ENCODE measurements at regions not wholly inside any gene's neighbourhood (a gene's known extent, or its start where the extent isn't known, plus 50 kb on each side); places are given as distances from the start of the nearest gene placed in this dataset.
A peak's percentile ranks its signal among the peaks of the same experiment; 100 is the strongest.

DNA sequence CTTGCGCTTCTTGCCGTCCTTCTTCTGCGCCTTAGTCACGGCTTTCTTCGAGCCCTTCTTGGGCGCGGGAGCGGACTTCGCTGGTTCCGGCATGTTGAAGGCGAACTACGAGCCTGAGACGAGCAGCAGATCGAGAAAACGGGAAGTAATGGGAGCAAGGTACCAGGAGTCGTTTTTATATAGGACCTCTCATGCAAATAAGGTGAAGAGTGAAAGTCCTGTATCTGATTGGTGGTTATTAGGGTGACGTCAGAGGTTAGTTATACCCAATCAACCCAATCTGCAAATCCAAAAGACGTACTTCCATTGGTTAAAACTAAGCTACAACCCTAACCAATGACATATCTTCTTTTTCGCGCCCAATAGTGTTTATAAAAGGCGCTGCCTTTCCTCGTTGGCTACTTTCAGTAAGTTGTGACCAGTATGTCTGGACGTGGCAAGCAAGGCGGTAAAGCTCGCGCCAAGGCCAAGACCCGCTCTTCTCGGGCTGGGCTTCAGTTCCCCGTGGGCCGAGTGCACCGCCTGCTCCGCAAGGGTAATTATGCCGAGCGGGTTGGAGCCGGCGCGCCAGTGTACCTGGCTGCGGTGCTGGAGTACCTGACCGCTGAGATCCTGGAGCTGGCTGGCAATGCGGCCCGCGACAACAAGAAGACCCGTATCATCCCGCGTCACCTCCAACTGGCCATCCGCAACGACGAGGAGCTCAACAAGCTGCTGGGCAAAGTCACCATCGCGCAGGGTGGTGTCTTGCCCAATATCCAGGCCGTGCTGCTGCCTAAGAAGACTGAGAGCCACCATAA, 100.6 kb upstream of the PRSS16 start:
- H2AFZ ChIP-seq (ENCODE audit: low read length), result no peak overlapping the region

More for the DNA sequence above, 100.6 kb upstream of the PRSS16 start:
- peak overlapping the region; percentile 98 for H3K9ac ChIP-seq (ENCODE audit: extremely low read depth, insufficient read length, low read length)
- peak overlapping the region; percentile 86 for H2BK5ac ChIP-seq (ENCODE audit: insufficient read length, low read length)
- H3K4me3 Mint-ChIP-seq, result no peak overlapping the region
- H3K4me1 Mint-ChIP-seq, result peaks cover 14% of the 10 kb centered on the region in 2 experiments
- no peak overlapping the region for H3T11ph ChIP-seq (ENCODE audit: low read length)
- no peaks in the 10 kb centered on the region for H3K9me3 ChIP-seq (ENCODE audit: control insufficient read depth, low read depth, low read length)
- H3K18ac ChIP-seq (ENCODE audit: insufficient read length, low read depth, low read length), result peak overlapping the region; percentile 97
- H2AK5ac ChIP-seq (ENCODE audit: insufficient read length, low read length), result no peak overlapping the region
- peak overlapping the region; percentile 96 for H3K27ac ChIP-seq (ENCODE audit: insufficient read length, low read depth, low read length)
- peaks cover 0 to 8% (median 0%) of the 10 kb centered on the region in 3 experiments; a peak in 3 of 7 replicates for H3K36me3 Mint-ChIP-seq (ENCODE audit: insufficient read depth in 1 of 3, low read depth in 3 of 3)
- H4K20me1 ChIP-seq (ENCODE audit: control insufficient read depth, insufficient read depth, insufficient read length), result no peaks in the 10 kb centered on the region
- H3K79me2 ChIP-seq (ENCODE audit: insufficient read depth, low read length), result no peaks in the 10 kb centered on the region
- H2BK15ac ChIP-seq (ENCODE audit: low read depth, low read length), result no peak overlapping the region
- no CpG with 5 or more reads among the region's 51 CpGs for WGBS (ENCODE audit: extremely low coverage, insufficient read length, low lambda C conversion rate)
- TF ChIP-seq, protein P1, sequence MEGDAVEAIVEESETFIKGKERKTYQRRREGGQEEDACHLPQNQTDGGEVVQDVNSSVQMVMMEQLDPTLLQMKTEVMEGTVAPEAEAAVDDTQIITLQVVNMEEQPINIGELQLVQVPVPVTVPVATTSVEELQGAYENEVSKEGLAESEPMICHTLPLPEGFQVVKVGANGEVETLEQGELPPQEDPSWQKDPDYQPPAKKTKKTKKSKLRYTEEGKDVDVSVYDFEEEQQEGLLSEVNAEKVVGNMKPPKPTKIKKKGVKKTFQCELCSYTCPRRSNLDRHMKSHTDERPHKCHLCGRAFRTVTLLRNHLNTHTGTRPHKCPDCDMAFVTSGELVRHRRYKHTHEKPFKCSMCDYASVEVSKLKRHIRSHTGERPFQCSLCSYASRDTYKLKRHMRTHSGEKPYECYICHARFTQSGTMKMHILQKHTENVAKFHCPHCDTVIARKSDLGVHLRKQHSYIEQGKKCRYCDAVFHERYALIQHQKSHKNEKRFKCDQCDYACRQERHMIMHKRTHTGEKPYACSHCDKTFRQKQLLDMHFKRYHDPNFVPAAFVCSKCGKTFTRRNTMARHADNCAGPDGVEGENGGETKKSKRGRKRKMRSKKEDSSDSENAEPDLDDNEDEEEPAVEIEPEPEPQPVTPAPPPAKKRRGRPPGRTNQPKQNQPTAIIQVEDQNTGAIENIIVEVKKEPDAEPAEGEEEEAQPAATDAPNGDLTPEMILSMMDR (conservative IDR thresholded peaks at IDR 0.05), result no peak
- peak overlapping the region; percentile 21 for H4K5ac ChIP-seq (ENCODE audit: insufficient read length, low read depth, low read length)
- H4K91ac ChIP-seq (ENCODE audit: insufficient read length, low read depth, low read length), result no peak overlapping the region
- no peaks in the 10 kb centered on the region for H3K9me3 Mint-ChIP-seq
- no peak overlapping the region for H4K8ac ChIP-seq (replicated peaks; ENCODE audit: insufficient read length, low read depth, low read length)
- no peaks in the 10 kb centered on the region for H3K27me3 Mint-ChIP-seq (ENCODE audit: low read depth)
- no peaks in the 10 kb centered on the region for H3K27me3 ChIP-seq (ENCODE audit: insufficient read depth, low read length)
- no peak overlapping the region for H3K23ac ChIP-seq (ENCODE audit: insufficient read length, low read depth, low read length)
- H3K4me1 ChIP-seq (ENCODE audit: insufficient read depth, low read length), result peaks cover 3% of the 10 kb centered on the region; the same call in 1 of the 2 replicates
- H2BK120ac ChIP-seq (ENCODE audit: low read depth, low read length, poor library complexity, severe bottlenecking), result no peak overlapping the region
- no peak overlapping the region for H3K27ac Mint-ChIP-seq
- peak overlapping the region; percentile 85 for H3K14ac ChIP-seq (ENCODE audit: insufficient read depth, low read length)
- peaks cover 11% of the 10 kb centered on the region for H3K23me2 ChIP-seq (ENCODE audit: insufficient read length, low read depth, low read length, poor library complexity, severe bottlenecking)
- DNase-seq, result peak; percentile 89
- H3K56ac ChIP-seq (ENCODE audit: insufficient read length, low read depth, low read length), result peak overlapping the region; percentile 41
- H3K4ac ChIP-seq (ENCODE audit: low read depth, low read length), result no peak overlapping the region
- H3K79me1 ChIP-seq (ENCODE audit: insufficient read depth, low read depth, low read length, poor library complexity, severe bottlenecking), result no peaks in the 10 kb centered on the region
- no peak overlapping the region for H2BK20ac ChIP-seq (ENCODE audit: low read depth, low read length, poor library complexity, severe bottlenecking)
- H2BK12ac ChIP-seq (ENCODE audit: insufficient read length, low read depth, low read length), result no peak overlapping the region
- H3K4me2 ChIP-seq (ENCODE audit: insufficient read depth, insufficient read length, low read length), result peak overlapping the region; percentile 90
